Stimulated activated CD8-positive, alpha-beta memory T cell treated with anti-CD3 and anti-CD28 coated beads, Interleukin-4, amount 100 ng/mL, for 4 hours (primary cell): ENCODE measurements at regions not wholly inside any gene's neighbourhood (a gene's known extent, or its start where the extent isn't known, plus 50 kb on each side); places are given as distances from the start of the nearest gene placed in this dataset.
"Not testable (repeated sequence)": the region's sequence is repeated elsewhere in the genome, so short reads cannot be mapped to it uniquely, and the experiment has no call there.

ENCODE experiments used
- DNase-seq, 2 donors: peaks; one replicate each; pipeline ENCODE4 v3.0.0-alpha.2; 2020; ENCODE audit warnings: low read depth in 2 of 2, low spot score in 1 of 2

DNA sequence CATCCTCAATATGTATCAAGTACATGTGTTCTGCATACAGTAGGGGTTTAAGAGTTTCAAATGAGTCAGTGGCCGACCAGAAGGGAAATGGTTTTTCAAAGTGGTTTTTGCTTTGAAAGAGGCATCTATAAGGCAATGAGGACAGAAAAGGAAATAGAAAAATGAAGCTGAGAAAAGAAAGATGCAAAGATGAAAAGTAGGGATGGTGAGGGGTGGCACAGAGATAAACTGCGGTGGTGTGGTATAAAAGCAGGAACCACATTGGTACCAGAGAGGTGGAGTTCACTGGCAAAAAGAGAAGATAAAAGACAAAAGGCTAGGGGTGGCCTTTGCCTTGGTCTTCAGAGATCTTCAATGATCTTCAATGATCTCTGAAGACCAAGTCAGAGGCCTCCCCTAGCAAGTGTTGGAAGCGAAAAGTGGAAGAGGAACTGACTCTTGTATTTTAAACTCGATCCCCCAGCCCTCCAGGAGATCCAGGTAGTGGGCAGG, 144.0 kb upstream of the KRR1 start:
- no peak for DNase-seq

DNA sequence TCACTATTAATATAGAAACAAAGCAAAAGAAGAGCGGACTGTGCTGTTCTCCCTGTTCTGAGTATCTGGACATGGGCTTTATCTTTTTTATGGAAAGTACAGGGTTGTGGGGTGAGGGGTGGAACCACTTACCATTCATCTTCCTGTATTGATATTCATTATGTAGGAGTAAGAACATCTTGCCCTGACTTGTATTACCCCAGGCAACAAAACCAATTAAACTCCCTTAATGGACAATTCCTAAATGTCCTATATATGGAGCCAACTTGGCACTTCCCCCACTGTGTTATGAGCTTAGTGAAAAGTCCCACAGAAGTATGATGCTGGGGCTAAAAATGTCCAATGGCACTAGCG, 139.9 kb upstream of the KRR1 start:
- DNase-seq, result no peak

DNA sequence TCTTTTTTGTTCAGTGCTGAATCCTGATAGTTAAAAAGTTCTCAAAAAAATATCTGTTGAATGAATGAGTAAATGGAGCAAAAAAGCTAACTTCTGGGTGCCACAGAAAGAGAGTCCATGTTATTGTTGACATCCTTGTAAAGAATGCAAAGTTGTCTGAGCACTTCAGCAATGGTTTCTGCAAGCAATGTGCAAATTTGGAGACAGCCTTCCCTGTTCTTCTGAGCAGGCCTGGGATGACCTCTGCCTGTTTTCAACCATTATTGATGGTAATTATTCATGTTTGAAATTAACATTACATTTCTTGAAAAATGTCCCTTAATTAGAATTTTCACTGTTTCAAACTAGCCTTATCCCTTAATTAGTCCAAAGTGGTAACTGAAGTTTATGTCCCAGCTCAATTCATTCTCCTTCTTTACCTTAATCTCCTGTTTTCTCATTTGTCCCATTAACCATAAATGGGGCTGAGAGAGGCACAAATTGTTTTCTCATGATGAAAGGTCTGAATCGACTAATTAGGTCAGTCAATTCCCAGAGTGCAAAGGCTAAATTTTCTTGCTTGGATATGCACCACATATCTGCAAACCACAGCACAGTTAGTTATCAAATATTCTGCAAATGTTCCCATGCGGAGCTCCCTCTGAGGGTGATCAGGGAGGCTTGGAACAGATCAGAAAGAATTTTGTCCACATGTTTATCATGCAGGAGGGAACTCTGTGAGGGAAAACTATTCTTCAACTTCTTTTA, 139.4 kb upstream of the KRR1 start:
- no peak for DNase-seq

DNA sequence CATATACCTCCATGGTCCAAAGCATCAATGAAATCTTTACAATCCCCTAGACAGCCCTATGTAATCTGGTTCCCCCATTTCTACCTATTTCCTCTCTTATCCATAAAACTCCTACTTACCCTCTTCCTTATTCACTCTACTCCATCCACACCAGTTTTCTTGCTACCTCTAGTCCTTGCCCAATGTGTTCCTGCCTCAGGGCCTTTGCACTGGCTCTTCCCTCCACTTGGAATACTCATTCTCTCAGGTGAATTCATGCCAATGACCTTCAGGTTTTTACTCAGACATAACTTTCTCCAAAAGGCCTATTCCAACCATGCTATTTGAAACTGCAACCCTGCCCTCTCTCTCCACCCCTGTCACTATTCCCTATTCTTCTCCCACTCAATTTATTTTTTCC, 138.7 kb upstream of the KRR1 start:
- no peak for DNase-seq

DNA sequence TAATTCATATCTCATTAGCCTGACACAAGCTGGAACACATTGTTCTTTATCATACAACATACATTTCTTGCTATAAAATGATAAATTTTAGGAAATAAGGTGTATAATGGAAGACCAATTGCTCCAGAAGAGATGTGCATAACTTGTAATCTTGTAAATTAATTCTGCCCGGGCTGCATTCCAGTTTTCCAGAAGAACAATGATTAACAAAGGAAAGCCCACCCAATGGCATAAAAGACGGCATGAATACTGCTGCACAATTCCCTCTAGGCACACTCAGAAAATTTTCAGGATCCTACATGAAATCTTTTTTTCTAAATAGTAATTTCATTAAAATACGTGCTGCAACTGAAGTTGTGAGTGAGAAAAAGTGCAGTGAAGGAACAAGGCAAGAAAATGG, 137.4 kb upstream of the KRR1 start:
- no peak for DNase-seq

DNA sequence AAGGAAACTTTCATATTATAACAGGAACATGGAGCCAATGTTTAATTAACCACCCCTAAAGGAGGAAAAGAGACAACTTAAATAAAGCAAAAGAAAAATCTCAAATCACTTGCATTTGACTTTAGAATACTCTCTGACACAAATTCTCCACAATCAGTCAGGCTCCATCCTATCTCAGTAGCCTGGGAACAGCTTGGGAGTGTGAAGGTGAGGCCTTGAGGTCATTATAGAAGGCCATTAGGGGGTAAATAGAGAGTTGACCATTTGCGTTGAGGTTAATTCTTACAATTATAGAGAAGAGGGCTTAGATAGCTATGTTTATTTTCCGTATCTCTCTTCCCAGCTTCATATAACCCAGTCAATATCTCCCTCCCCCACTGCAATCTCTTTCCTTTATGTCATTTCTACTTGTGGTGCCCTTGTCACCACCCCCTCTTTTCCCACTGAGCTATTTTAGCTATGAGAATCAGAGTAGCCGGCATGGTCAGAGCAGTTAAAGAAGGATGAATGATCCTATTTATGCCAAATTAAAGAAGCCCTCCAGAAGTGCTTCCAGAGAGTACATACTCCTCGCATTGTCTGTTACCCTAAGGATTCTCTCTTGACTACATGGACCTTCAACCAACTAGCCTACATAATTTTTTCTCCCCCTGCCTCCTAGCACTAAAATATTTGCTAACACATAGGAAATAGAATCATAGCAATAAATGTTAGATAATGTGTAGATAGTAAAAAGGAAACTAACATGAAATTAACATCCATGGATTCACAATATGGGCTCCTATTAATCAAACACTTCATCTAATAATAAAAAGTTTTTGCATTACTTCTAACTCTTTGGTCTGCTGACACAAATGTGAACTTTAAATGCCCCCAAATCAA, 135.2 kb upstream of the KRR1 start:
- no peak for DNase-seq

GRCh38 chr12:75644472-75645072, 133.2 kb upstream of the KRR1 start:
- no peak for DNase-seq

- DNase-seq, result not testable (repeated sequence)
Measured at GRCh38 chr12:75643119-75643518, 131.7 kb upstream of the KRR1 start.

GRCh38 chr12:75642226-75642625, 130.8 kb upstream of the KRR1 start:
- no peak for DNase-seq

DNA sequence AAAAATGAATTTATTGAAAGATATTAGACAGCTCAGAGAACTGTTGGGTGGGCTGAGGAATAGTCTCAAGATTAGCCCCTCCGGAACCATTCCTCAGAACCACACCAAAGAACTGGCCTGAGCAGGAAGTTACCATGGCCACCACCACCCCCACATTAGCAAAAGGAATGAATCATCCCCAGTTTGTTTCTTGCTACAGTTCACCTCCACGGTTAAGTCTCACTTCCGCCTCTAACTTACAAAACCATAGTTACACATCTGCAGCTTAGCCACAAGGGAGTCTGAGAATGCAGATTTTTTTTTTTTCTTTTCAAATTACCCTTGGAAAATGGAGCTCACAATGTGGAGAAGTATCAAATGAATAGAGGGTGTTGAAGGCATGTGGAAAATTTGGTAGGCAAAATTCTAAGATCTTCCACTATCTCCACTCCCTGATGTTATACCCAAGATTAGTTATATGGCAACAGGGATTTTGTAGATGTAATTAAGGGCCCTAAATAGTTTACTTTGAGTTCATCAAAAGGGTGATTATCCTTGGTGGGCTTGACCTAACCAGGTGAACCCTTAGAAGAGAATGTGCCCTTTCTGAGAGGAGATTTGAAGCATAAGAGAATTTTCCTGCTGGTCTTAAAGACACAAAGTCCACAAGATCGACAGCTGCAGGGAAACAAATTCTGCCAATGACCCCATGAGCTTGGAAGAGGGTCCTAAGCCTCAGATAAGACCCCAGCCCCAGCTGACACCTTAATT, 129.8 kb upstream of the KRR1 start:
- DNase-seq, result peak in 1 of 2 donors; percentile 9

DNA sequence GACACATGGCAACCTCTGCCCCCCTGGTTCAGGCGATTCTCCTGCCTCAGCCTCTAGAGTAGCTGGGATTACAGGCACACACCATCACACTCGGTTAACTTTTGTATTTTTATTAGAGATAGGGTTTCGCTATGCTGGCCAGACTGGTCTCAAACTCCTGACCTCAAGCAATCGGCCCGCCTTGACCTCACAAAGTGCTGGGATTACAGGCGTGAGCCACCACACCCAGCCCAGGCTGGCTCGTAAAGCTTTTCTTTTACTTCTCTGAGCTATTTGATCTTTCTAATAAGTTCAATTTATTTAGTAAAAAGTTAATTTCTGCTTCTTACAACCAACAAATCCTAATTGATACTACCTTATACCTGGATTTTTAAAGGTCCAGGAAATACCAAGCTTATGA, 127.4 kb upstream of the KRR1 start:
- DNase-seq, result no peak

DNA sequence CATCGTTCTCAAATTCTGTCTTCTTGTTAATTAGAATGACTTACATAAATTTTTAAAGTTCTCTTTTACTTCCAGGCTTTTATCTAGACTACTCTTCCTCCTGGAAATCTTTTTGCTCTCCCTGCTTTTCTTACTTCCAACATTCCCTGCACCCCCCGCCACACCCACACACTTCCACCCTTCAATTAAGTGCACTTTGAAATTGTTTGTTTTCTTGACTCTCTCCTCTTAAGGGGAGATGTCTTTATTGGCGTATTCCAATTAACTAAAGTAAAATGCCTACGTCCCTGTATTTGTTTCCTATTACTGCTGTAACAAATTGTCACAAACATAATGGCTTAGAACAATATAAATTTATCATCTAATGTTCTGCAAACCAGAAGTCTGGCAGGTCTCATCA, 125.2 kb upstream of the KRR1 start:
- no peak for DNase-seq

GRCh38 chr12:75635606-75636444, 124.4 kb upstream of the KRR1 start:
- DNase-seq, result no peak

GRCh38 chr12:75634244-75635222, 123.1 kb upstream of the KRR1 start:
- DNase-seq, result no peak

DNA sequence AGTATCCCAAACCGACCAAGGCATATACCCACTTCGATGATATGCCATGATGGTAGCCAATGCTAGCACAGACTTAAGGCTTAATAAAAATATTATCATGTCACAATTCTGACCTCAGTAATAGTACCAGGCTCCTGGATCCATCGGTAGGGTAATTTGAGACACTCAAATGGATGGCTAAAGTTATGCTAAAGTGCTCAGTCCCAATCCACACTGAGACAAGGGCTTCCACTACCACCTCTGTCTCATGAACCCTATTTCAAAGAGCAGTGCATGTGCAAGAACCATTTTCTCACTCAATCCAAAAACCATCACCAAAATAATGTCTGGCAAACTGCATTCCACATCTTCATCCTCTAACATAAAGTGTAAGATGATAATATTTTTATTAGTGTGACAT, 122.4 kb upstream of the KRR1 start:
- no peak for DNase-seq

GRCh38 chr12:75632442-75632841, 121.0 kb upstream of the KRR1 start:
- DNase-seq, result no peak

GRCh38 chr12:75631831-75632230, 120.4 kb upstream of the KRR1 start:
- DNase-seq, result no peak

DNA sequence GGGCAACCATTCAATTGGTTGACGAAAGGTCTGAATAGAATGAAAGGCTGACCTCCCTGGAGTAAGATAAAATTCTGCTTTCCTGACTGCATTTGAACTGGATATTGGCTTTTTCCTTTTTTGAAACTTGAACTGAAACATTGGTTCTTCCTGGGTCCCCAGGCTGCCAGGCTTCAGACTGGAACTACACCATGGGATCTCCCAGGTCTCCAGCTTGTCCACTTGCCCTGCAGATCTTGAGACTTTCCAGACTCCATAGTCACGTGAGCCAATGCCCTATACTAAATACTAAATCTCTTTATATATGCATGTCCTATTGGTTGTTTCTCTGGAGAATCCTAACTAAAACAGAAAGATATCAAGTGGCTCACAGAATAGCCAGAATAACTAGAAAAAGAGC, 118.7 kb upstream of the KRR1 start:
- no peak for DNase-seq

DNA sequence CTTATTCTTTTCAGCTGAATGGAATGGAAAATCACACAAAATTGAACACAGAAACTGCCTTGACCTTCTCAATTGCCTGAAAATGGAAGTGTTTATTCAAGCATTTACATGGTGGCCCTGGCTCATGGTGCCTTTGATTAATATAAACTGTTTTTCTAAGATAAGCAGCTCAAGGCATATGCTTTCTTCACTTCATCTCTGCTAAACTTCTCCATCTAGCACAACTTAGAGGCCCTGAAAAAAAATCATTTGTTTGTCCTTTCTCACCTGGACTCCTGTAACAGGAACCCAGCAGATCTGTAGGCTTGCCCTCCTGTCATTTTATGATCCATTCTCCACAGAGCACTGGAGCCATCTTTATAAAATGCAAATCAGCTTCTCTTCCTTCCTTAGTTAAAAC, 117.5 kb upstream of the KRR1 start:
- DNase-seq, result no peak
